HUDEP-2 (cell line): ENCODE measurements at regions not wholly inside any gene's neighbourhood (a gene's known extent, or its start where the extent isn't known, plus 50 kb on each side); places are given as distances from the start of the nearest gene placed in this dataset.
A peak's percentile ranks its signal among the peaks of the same experiment; 100 is the strongest.
"Not testable (repeated sequence)": the region's sequence is repeated elsewhere in the genome, so short reads cannot be mapped to it uniquely, and the experiment has no call there.

Source experiments
- DNase-seq, 76 experiments: peaks; one replicate each; lab custom pipeline; 2025; ENCODE audit not compliant: unreplicated experiment in 76 of 76; lab: John Stamatoyannopoulos, UW

DNA sequence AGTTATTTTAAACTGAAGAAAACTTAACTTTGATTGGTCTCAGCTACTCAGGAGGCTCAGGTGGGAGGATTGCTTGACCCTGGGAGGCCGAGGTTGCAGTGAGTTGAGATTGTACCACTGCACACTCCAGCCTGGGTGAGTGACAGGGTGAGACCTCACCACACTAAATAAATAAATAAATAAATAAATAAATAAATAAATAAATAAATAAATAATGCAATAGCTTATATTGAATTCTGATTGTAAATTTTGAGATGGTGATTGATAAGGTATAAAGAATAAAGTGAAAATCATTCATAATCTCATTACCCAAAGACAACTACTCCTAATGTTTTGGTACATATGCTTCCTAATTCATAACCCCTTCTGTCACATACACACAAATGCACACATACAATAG lies 58.1 kb downstream of the TUBA3C start:
- no peak for DNase-seq

DNA sequence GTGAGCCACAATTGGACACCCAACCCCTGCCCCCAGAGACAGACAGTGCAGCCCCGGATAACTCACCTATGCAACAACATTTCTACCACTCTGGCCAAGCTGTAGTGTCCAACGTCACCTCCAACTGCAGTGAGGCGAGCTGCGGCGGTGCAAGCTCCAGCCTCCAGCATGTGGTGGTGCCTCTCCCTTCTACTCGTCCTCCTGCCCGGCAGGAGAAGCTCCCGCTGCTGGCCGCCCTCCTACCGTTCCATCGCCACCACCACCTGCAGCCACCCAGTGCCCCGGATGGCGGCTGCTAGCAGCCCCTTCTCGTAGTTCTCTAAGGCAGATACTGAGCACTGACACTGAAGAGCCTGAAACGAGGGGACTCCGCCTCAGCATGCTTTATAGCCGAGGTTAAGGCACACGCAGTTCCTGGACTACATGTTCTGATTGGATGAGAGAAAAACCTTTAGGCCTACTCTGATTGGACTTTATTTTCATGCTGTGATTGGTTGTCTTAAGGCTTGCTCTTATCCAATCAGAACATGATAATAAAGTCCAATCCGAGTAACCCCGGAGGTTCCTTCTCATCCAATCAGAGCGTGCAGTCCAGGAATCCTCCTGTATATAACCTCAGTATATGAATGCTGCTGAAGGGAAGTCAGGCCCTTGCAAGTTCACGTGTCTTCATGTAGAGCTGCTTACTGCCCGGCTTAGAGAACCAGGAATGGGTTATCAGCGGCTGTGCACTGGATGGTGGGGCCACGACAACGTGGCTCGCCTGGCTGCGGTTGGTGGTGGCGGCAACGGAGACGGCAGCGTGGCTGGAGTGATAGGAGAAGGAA lies 63.5 kb downstream of the TUBA3C start:
- no peak for DNase-seq

DNA sequence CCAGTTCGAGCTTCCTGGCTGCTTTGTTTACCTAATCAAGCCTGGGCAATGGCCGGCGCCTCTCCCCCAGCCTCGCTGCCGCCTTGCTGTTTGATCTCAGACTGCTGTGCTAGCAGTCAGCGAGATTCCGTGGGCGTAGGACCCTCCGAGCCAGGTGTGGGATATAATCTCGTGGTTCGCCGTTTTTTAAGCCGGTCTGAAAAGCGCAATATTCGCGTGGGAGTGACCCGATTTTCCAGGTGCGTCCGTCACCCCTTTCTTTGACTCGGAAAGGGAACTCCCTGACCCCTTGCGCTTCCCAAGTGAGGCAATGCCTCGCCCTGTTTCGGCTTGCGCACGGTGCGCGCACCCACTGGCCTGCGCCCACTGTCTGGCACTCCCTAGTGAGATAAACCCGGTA lies 72.4 kb downstream of the TUBA3C start:
- DNase-seq = not testable (repeated sequence)

DNA sequence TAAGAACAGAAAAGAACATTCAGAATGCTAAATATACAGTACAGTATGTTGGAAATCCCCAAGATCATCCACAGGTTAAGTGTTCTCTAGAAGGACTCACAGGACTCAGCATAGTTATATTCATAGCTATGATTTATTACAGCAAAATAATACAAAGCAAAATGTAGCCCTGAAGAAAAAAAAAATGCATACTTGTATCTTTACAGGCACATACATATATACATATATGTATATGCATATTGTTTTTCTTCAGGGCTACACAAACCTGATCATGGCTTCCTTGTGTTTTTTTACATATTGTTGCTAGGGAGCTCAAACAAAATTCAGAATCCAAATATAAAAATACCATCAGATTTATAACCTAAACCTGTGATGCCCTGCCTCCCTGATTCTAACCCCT lies 78.5 kb downstream of the TUBA3C start:
- no peak for DNase-seq

DNA sequence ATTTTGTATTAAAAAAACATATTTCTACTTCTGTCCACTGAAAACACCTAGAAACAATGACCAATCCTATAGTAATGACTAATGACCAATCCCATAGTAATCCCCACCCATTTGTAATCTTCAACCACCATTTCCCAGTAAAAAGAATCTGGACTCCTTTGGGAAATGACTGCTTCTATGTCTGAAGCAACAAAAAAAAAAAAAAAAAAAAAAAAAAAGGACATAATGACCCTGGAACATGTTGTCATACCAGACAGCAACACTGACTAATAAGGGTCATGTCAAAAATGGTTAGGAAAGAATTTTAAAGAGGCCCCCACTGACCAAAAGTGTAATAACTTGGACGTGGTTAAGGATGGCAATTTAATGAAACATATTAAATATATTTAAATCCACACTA lies 88.3 kb downstream of the TUBA3C start:
- no peak for DNase-seq

DNA sequence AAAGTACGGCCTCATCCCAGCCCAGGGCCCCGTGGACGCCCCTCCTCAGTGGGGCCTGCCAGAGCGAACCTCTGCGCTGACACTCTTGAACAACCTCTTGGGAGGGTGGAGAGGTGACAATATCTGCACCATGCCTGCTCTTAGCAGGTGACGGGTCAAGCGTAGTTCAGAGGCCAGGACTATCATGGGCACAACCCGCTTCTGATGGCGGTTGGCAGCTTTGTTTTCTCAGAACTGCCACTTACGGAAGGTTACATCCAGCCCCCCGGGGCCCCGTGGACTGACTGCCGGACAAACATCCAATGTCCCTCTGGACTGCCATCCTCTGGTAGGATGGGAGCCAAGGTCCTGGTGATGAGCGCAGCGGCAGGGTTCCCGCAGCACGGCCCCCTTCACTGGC lies 91.1 kb downstream of the TUBA3C start:
- no peak for DNase-seq

DNA sequence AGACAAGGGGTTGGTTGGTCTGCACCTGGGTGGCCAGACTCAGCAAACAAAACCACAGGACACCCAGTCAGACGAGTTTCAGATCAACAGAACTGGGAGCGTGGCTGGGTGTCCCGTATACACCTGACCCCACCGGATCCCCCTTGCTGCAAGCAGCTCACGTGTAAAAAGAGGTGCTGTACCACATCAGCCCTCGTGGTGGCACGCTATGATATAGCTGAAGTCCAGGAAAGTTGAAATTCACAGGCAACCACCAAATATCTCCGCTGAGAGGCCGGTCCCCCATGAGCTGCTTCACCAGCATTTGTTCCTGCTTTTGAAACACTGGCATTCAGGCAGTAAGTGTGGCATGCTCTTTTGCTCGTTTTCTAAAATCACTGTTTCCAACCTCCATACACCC lies 92.3 kb downstream of the TUBA3C start:
- peak in 1 of 76 experiments; percentile 0 for DNase-seq

DNA sequence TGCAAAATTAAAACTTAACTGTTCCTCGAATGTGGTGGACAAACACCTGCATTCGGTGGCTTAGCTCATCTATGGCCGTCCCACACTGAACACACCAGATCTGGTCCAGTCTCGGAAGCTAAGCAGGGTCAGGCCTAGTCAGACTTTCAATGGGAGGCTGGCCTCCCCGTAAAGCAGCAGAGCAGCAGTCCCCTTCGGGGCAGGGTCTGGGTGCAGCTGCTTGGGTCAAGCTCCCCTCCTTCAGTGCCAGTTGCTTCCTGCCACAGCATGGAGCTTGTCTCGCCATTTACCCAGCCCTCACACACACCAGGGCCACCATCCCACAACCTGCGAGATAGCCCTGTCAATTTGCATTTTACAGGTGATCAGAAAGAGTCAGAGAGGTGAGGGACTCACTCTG lies 93.2 kb downstream of the TUBA3C start:
- DNase-seq = no peak

DNA sequence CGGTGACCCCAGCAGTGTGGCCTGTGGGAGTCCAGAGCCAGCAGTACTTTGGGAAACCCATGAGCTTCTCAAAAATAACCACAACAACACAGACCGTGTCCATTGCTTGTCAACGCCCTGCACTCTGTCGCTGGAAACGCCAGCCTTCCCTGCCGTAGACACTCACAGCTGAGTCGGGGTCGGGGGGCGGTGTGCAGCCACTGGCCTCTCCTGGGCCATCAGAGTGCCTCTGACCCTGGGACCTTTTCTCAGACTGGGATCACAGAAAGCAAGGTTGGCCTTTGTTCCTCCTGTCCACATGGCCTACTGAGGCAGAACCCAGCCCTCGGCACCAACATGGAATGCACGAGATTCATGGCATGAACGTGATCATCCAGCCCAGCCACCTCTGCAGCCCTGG lies 95.7 kb downstream of the TUBA3C start:
- no peak for DNase-seq

DNA sequence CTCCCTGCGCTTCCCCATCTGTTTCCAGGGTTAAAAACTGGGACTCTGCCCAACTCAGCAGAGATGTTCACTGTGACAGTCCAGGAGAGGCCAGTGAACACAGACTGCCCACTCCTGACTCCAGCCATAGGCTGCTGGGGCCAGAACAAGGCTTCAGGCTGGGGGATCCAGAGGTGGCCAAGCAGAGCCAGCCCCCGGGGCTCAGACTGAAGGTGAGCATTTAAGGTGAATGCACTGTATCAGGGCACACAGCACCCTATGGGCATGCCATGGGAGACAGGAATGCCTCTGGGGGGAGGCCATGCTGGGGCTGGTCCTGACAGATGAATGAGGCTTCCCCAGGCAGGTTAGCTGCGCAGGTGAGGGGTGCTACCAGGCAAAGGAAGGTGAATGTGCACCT lies 96.4 kb downstream of the TUBA3C start:
- DNase-seq = no peak

DNA sequence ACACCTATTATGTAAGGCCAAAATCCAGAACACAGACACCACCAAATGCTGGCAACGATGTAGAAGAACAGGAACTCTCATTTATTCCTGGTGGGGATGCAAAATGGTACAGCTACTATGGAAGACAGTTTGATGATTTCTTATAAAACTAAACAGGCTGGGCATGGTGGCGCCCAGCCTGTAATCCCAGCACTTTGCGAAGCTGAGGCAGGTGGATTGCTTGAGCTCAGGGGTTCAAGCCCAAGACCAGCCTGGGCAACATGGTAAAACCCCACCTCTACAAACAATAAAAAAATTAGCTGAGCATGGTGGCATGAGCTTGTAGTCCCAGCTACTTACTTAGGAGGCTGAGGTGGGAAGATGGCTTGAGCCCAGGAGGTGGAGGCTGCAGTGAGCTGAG lies 98.3 kb downstream of the TUBA3C start:
- no peak for DNase-seq

DNA sequence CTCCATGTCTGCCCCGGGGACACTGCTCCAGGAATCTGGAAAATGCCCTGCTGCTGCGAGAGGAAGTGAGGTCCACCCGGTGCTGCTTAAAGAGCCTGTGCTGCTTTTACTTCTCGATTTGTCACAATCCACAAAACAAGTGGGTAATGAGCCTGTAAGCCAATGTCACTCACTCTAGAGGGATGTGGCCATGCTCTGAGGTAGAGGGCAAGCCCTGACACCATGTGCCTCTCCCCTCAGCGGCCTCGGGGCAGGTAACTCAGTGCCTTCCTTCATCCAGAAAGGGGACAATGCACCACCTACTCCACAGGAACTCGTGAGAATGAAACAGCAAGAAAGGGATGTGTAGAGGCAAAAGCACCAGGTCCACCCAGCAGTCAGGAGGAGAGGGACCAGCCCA lies 106.2 kb downstream of the TUBA3C start:
- no peak for DNase-seq

DNA sequence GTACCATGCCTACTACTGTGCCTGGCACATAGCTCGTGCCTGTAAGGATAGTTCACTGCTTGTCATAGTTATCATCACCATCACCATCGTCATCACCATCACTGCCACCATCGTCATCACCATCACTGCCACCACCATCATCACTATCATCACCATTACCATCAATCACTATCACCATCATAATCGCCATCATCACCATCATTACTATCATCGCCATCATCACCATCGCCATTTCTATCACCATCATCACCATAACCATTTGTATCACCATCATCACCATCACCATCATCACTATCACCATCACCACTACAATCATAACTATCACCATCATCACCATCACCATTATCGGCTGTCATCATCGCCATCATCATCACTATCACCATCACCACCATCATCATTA lies 107.1 kb downstream of the TUBA3C start:
- no peak for DNase-seq

DNA sequence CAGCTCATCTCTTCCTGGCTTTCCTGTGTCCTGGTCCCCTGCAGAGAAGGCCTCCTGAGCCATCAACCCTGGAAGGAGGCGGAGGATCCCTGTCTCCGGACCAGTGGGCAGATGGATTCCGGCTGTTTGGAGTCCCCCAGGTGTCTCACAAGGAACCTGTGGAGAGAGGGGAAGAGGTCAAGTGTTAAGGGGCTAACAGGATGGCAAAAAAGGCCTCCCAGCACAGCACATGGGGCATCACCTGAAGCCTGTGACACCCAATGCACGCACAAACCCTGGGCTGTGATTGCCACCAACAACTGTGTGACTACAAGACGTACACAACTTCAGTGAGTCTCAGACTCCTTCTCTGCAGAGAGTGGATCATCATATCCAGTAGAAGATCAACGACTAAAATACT lies 107.5 kb downstream of the TUBA3C start:
- not testable (repeated sequence) for DNase-seq

DNA sequence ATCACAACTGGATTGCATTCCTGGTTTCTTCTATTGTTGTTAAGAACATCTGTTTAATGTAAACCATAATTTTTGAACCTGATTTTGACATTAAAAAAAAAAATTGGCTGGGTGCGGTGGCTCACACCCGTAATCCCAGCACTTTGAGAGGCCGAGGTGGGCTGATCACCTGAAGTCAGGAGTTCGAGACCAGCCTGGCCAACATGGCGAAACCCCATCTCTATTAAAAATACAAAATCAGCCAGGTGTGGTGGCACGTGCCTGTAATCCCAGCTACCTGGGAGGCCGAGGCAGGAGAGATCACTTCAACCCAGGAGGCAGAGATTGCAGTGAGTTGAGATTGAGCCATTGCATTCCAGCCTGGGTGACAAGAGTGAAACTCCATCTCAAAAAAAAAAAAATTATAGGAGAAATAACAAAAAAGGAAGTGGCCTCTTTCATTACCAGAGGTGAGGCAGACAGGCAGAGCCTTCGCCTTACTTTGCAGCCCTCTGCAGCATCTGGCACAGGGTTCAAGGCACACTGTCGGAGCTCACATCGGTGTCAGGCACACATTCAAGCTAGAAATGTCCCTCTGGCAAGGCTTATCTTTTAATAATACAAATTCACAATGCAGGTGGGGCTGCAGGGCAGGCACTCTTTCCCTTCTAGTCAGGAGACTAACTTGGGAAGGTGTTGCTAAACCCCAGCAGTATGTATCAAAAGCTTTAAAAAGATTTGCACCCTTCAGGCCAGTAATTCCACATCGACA lies 108.5 kb downstream of the TUBA3C start:
- DNase-seq = not testable (repeated sequence)

DNA sequence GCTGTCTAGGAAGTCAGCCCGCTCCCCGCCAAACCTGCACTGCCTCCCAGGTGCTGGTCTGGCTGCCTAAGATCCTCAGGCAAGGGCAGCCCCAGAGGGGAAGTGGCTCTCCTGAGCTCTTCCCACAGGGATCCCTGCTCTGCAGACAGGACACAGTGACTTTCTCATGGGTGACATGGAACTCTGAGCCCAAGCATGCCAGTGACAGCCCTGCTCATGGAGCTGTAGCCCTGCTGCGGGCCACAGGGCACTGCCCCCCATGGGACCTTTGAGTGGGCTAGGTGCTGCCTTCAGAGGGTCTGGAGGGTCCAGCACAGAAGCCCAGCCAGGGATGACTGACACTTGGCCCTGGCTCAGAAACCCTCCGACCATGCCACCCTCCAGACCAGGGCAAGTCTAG lies 109.1 kb downstream of the TUBA3C start:
- no peak for DNase-seq

DNA sequence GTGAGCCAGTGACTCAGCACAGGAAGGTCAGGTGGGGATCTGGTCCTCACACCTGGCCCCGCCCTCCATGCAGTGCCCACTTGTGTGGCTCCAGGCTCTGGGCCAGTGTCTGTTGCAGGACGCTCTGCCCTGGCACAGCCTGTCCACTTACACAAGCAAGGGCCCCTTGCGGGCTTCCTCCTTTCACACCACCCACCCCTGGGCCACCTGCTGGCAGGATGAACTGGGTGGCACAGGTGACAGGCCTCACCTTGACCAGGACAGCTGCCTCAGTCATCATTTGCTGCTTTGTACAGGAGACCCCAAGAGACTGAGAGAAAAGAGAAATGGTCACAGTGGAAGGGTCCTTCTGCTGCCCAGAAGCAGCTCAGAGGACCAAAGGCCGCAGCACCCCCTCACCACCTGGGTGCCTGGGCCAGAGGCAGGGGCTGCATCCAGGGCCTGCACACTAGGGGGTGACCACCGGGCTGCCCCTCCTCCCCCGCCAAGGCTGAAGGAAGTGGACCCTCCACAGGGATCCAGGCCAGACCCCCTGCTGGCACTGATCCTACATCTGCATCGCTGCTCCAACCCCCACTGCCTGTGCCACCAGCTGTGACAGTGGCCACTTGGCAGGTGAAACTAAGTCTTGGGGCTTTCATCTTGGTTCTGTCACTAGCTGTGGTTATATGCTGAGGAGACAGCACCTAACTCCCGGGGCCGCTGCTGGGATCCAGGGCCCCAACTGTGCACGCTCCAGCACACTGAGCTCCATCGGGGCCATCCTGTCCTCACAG lies 110.3 kb downstream of the TUBA3C start:
- no peak for DNase-seq

DNA sequence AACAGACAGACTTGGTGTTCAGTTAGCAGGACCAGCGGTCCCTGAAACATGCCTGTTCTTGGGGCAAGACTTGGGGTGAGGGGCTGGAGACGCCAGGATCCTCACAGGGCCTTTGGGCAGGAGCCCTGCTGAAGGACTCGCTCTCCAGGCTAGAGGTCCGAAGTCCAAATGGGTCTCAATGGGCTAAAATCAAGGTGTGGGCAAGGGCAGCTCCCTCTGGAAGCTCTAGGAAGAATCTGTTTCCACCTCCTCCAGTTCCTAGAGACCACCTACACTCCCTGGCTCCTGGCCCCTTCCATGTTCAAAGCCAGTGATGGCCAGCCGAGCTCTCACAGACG lies 111.3 kb downstream of the TUBA3C start:
- no peak for DNase-seq

DNA sequence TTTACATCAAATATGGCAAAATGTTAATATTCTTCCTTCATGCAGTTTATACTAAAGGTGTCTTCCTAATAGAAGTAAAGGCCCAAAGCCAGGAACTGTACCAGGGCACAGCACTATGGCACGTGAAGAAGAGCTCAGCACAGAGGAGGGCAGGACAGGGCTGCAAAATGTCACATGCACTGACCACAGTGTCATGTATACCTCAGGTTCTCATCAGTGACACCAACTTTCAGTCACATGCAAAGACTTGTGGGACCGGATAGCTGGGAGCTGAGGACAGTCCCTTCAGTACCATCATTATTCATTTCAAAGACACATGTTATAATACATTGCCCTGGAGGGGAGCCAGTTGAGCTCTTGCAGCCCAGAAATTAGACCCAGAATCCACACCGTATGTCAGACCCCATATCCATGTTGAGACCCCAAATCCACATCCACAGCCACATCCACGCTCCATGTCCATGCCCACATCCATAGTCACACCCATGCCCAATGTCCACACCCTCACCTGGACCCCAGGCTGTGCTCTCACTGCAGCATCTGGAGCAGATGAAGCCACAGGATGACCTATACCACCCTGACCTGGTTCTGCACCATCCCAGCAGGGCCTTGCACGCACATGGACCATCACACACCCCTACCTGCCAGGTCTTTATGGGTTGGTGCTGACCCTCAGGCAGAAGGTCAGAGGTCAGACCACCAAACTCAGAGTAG lies 111.8 kb downstream of the TUBA3C start:
- DNase-seq = no peak

DNA sequence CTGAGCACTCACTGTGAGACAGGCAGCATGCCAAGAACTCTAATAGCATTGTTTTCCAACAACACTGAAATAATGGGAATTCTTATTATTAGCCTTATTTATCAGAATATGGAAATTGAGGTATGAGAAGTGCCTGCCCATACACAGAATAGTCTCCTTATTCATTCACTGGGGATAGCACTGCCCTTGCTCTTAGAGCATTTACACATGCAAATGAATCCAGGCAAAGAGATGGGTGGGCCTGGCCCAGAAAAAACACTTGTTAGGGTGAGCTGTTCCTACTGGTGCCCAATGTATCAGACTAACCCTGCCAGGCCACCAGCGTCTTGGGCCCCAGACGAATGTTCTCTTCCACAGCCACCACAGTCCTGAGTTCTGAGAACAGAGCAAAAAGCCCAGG lies 112.9 kb downstream of the TUBA3C start:
- no peak for DNase-seq

DNA sequence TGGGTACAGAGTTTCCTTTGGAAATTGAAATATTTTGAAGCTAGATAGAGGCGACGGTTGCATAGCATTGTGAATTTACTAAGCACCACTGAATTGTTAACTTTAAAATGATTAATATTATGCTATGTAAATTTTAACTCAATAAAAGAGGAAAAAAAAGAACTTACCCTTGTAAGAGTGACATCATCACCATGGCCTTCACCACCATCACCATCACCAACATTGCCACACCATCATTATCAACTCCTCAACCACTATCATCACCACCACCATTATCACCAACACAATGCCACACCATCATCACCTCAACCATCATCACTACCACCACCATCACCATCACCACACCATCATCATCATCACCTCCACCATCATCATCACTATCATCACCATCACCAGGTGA lies 113.9 kb downstream of the TUBA3C start:
- no peak for DNase-seq
